Ectodermal cell (in vitro differentiated cells): ENCODE measurements at regions not wholly inside any gene's neighbourhood (a gene's known extent, or its start where the extent isn't known, plus 50 kb on each side); places are given as distances from the start of the nearest gene placed in this dataset.

ENCODE experiments used
- H3K27ac ChIP-seq: 2 replicates; pipeline ENCODE4 v1.7.0; 2013; ENCODE audit warnings: mild to moderate bottlenecking, low read depth, low read length; ENCODE audit not compliant: insufficient read depth, poor library complexity, severe bottlenecking
- H3K27me3 ChIP-seq: 2 replicates; pipeline ENCODE4 v1.7.0; 2013; ENCODE audit warnings: mild to moderate bottlenecking, low read length; ENCODE audit not compliant: insufficient read depth, control insufficient read depth, poor library complexity, severe bottlenecking
- H3K36me3 ChIP-seq: one replicate; pipeline ENCODE4 v1.7.0; 2013; ENCODE audit warnings: low read length; ENCODE audit not compliant: control insufficient read depth, insufficient read depth
- H3K4me1 ChIP-seq: one replicate; pipeline ENCODE4 v1.7.0; 2013; ENCODE audit warnings: low read length; ENCODE audit not compliant: control insufficient read depth, insufficient read depth
- H3K4me3 ChIP-seq: 2 replicates; pipeline ENCODE4 v1.7.0; 2013; ENCODE audit warnings: low read depth, low read length, control low read depth; ENCODE audit not compliant: insufficient read depth
- H3K9me3 ChIP-seq: 2 replicates; pipeline ENCODE4 v1.7.0; 2013; ENCODE audit warnings: mild to moderate bottlenecking, low read length, moderate library complexity; ENCODE audit not compliant: control insufficient read depth
- WGBS, 2 experiments: methylation state at CpG; one replicate each; pipeline ENCODE4 v1.1.7; 2013; ENCODE audit warnings: missing lambda C conversion rate in 2 of 2; 5-methylcytosine and 5-hydroxymethylcytosine counted together

- Histone ChIP-seq H3K36me3 (no peaks in the 10 kb centered on the region), H3K9me3 (no peaks in the 10 kb centered on the region), H3K27me3 (no peaks in the 10 kb centered on the region), H3K4me3 (no peak overlapping the region), H3K27ac (no peak overlapping the region), H3K4me1 (no peaks in the 10 kb centered on the region)
- WGBS, 2 experiments, result 94 to 97% methylated on average over 4 to 5 of the region's 5 CpGs
Observed at GRCh38 chr12:93319523-93320050, 58.1 kb upstream of the NUDT4 start.

- Histone ChIP-seq H3K36me3 (no peaks in the 10 kb centered on the region), H3K4me3 (no peak overlapping the region), H3K27ac (no peak overlapping the region), H3K27me3 (no peaks in the 10 kb centered on the region), H3K4me1 (no peaks in the 10 kb centered on the region), H3K9me3 (no peaks in the 10 kb centered on the region)
- 78 to 88% methylated on average over 1 to 2 of the region's 2 CpGs for WGBS, 2 experiments
Observed at GRCh38 chr12:93322784-93323183, 54.9 kb upstream of the NUDT4 start.

- H3K27me3 ChIP-seq, result no peaks in the 10 kb centered on the region
Observed at GRCh38 chr12:93323625-93324329, 53.9 kb upstream of the NUDT4 start.

GRCh38 chr12:93325855-93326254, 51.9 kb upstream of the NUDT4 start:
- Histone ChIP-seq H3K4me3 (no peak overlapping the region), H3K36me3 (no peaks in the 10 kb centered on the region), H3K9me3 (no peaks in the 10 kb centered on the region), H3K4me1 (no peaks in the 10 kb centered on the region), H3K27ac (no peak overlapping the region), H3K27me3 (no peaks in the 10 kb centered on the region)
- WGBS, 2 experiments, result 88 to 92% methylated on average over 5 to 6 of the region's 7 CpGs

More at GRCh38 chr12:93323625-93324329, 53.9 kb upstream of the NUDT4 start:
- Histone ChIP-seq H3K27ac (no peak overlapping the region), H3K4me1 (no peaks in the 10 kb centered on the region), H3K4me3 (no peak overlapping the region), H3K36me3 (no peaks in the 10 kb centered on the region), H3K9me3 (no peaks in the 10 kb centered on the region)
- WGBS, 2 experiments, result 79 to 83% methylated on average over 5 of the region's 5 CpGs
